Endothelial cell of umbilical vein (primary cell): ENCODE measurements at regions not wholly inside any gene's neighbourhood (a gene's known extent, or its start where the extent isn't known, plus 50 kb on each side); places are given as distances from the start of the nearest gene placed in this dataset.

ENCODE experiments used
- CTCF ChIP-seq, 2 donors: IDR thresholded peaks; 1 replicate in 1 of 2; 2 replicates in 1 of 2; pipeline ENCODE4 v1.5.1; 2011; ENCODE audit warnings: low read length in 2 of 2, mild to moderate bottlenecking in 2 of 2, moderate library complexity in 2 of 2, control low read depth in 1 of 2, inconsistent platforms in 1 of 2, low read depth in 1 of 2; ENCODE audit not compliant: insufficient read depth in 1 of 2; ENCODE audit errors: extremely low read depth in 1 of 2
- POLR2A ChIP-seq: IDR thresholded peaks from 2 replicates; pipeline ENCODE4 v1.6.1; 2012; ENCODE audit warnings: low read depth, mild to moderate bottlenecking, control low read depth, low read length

DNA sequence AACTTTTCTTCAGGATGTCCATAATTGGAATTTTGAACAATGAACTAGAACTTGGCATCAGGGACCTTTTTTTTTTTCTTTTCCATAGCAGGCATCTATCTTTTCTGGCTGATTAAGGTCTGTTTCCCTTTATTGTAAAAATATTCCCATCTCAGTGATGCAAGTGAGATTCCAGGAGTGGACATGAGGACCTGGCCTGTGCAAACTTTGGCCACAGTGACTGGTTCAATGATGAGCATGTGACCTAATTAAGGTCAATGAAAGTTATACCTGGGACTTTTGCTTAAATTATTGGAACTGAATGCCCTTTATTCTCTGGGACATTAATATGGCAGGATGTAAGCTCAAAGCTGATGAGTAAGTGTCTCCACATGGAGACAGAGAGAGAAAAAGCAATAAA lies 83.8 kb downstream of the DIO2 start:
- TF ChIP-seq CTCF (IDR thresholded peaks at IDR 0.05; ENCODE audit: extremely low read depth in 1 of 2, insufficient read depth in 1 of 2, low read depth in 1 of 2, low read length in 2 of 2) (no peak), POLR2A (no peak)
